ENCODE measurements at regions not wholly inside any gene's neighbourhood (a gene's known extent, or its start where the extent isn't known, plus 50 kb on each side); places are given as distances from the start of the nearest gene placed in this dataset.

- TF ChIP-seq, protein P1, sequence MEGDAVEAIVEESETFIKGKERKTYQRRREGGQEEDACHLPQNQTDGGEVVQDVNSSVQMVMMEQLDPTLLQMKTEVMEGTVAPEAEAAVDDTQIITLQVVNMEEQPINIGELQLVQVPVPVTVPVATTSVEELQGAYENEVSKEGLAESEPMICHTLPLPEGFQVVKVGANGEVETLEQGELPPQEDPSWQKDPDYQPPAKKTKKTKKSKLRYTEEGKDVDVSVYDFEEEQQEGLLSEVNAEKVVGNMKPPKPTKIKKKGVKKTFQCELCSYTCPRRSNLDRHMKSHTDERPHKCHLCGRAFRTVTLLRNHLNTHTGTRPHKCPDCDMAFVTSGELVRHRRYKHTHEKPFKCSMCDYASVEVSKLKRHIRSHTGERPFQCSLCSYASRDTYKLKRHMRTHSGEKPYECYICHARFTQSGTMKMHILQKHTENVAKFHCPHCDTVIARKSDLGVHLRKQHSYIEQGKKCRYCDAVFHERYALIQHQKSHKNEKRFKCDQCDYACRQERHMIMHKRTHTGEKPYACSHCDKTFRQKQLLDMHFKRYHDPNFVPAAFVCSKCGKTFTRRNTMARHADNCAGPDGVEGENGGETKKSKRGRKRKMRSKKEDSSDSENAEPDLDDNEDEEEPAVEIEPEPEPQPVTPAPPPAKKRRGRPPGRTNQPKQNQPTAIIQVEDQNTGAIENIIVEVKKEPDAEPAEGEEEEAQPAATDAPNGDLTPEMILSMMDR (IDR thresholded peaks at IDR 0.05; ENCODE audit: poor library complexity, severe bottlenecking) = no peak
- TF ChIP-seq RAD21 (conservative IDR thresholded peaks at IDR 0.05) (no peak), EZH2 (IDR thresholded peaks at IDR 0.05; ENCODE audit: borderline replicate concordance, insufficient read depth, low read length, poor library complexity, severe bottlenecking) (no peak)
Measured at GRCh38 chr10:131701131-131701947, 199.5 kb upstream of the PPP2R2D start.
